ENCODE measurements at regions not wholly inside any gene's neighbourhood (a gene's known extent, or its start where the extent isn't known, plus 50 kb on each side); places are given as distances from the start of the nearest gene placed in this dataset.

GRCh38 chr11:33412241-33412640, 155.1 kb downstream of the HIPK3 start:
- DNase-seq (ENCODE audit: low spot score), result no peak

- DNase-seq (ENCODE audit: low spot score), result no peak
These were observed 154.6 kb downstream of the HIPK3 start for GRCh38 chr11:33411751-33412150.

- no peak for DNase-seq (ENCODE audit: low spot score)
These were observed 153.0 kb downstream of the HIPK3 start for GRCh38 chr11:33410086-33410765.

Measured in H4 (cell line).